ENCODE measurements at regions not wholly inside any gene's neighbourhood (a gene's known extent, or its start where the extent isn't known, plus 50 kb on each side); places are given as distances from the start of the nearest gene placed in this dataset.

DNA sequence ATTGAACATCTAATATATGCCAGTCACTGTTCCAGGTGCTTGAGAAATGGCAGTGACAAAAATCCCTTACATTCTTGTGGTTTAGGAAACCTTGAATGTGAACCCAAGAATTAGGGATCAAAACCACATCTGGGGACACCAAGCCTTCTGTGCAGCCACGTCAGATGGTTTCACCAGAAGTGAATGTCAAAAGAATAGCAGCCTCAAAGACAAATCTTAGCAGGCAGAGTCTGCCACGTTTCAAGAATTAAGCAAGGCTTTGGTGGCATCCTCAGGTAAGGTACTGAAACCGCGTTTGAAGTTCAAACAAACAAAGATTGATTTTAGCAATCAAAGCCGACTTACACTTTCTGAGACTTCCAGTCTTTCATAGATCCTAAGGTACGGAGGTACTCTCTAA lies 225.5 kb upstream of the GNAI1 start:
- TF ChIP-seq, protein P1, sequence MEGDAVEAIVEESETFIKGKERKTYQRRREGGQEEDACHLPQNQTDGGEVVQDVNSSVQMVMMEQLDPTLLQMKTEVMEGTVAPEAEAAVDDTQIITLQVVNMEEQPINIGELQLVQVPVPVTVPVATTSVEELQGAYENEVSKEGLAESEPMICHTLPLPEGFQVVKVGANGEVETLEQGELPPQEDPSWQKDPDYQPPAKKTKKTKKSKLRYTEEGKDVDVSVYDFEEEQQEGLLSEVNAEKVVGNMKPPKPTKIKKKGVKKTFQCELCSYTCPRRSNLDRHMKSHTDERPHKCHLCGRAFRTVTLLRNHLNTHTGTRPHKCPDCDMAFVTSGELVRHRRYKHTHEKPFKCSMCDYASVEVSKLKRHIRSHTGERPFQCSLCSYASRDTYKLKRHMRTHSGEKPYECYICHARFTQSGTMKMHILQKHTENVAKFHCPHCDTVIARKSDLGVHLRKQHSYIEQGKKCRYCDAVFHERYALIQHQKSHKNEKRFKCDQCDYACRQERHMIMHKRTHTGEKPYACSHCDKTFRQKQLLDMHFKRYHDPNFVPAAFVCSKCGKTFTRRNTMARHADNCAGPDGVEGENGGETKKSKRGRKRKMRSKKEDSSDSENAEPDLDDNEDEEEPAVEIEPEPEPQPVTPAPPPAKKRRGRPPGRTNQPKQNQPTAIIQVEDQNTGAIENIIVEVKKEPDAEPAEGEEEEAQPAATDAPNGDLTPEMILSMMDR (IDR thresholded peaks at IDR 0.05), result no peak
- TF ChIP-seq POLR2A (IDR thresholded peaks at IDR 0.05), result no peak
